ENCODE measurements at regions not wholly inside any gene's neighbourhood (a gene's known extent, or its start where the extent isn't known, plus 50 kb on each side); places are given as distances from the start of the nearest gene placed in this dataset.

DNA sequence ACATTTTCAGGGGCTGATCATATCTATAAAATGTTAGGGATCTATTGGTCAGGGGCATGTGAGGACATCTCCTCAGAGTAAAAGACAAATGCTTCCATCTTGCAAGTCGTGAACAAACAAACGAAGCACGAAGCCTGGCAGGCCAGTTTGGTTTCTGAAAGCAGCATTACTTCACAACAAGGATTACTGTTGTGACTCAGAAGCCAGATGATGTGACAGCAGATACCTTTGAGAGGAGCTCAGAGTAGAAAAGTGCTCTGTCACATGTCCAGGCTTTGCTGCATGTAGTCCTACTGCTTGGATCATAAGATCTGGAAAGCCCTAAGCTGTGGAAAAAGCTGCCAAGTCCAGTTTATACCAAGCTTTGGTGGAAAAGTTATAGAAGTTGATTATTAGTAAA, 1827.2 kb downstream of the ARAP2 start:
- TF ChIP-seq, protein P1, sequence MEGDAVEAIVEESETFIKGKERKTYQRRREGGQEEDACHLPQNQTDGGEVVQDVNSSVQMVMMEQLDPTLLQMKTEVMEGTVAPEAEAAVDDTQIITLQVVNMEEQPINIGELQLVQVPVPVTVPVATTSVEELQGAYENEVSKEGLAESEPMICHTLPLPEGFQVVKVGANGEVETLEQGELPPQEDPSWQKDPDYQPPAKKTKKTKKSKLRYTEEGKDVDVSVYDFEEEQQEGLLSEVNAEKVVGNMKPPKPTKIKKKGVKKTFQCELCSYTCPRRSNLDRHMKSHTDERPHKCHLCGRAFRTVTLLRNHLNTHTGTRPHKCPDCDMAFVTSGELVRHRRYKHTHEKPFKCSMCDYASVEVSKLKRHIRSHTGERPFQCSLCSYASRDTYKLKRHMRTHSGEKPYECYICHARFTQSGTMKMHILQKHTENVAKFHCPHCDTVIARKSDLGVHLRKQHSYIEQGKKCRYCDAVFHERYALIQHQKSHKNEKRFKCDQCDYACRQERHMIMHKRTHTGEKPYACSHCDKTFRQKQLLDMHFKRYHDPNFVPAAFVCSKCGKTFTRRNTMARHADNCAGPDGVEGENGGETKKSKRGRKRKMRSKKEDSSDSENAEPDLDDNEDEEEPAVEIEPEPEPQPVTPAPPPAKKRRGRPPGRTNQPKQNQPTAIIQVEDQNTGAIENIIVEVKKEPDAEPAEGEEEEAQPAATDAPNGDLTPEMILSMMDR (conservative IDR thresholded peaks at IDR 0.05; ENCODE audit: low read depth, low read length) = no peak
- TF ChIP-seq EZH2 (IDR thresholded peaks at IDR 0.05; ENCODE audit: borderline replicate concordance, low read depth, low read length, poor library complexity, severe bottlenecking) = no peak
